Stimulated activated CD8-positive, alpha-beta memory T cell treated with anti-CD3 and anti-CD28 coated beads, Interleukin-4, amount 100 ng/mL, for 4 hours (primary cell): ENCODE measurements at regions not wholly inside any gene's neighbourhood (a gene's known extent, or its start where the extent isn't known, plus 50 kb on each side); places are given as distances from the start of the nearest gene placed in this dataset.

Experiments used
- DNase-seq, 2 donors: peaks; one replicate each; pipeline ENCODE4 v3.0.0-alpha.2; 2020; ENCODE audit warnings: low read depth in 2 of 2, low spot score in 1 of 2

- peak; percentile 1 to 2 for DNase-seq
These were observed 227.1 kb upstream of the KRR1 start for GRCh38 chr12:75738486-75738885.

GRCh38 chr12:75735853-75736252, 224.4 kb upstream of the KRR1 start:
- no peak for DNase-seq

- DNase-seq: no peak
These were observed 217.4 kb upstream of the KRR1 start for GRCh38 chr12:75728826-75729225.

GRCh38 chr12:75727577-75727976, 216.2 kb upstream of the KRR1 start:
- no peak for DNase-seq

GRCh38 chr12:75725521-75726111, 214.2 kb upstream of the KRR1 start:
- DNase-seq: no peak

GRCh38 chr12:75724928-75725312, 213.5 kb upstream of the KRR1 start:
- no peak for DNase-seq

GRCh38 chr12:75724307-75724927, 213.0 kb upstream of the KRR1 start:
- DNase-seq: no peak

- DNase-seq: peak; percentile 16 to 18
These were observed 211.3 kb upstream of the KRR1 start for GRCh38 chr12:75722714-75723200.

GRCh38 chr12:75721796-75722195, 210.4 kb upstream of the KRR1 start:
- no peak for DNase-seq

GRCh38 chr12:75720812-75721641, 209.6 kb upstream of the KRR1 start:
- DNase-seq: no peak

GRCh38 chr12:75717902-75718301, 206.5 kb upstream of the KRR1 start:
- no peak for DNase-seq

- no peak for DNase-seq
These were observed 205.0 kb upstream of the KRR1 start for GRCh38 chr12:75716291-75717025.

- no peak for DNase-seq
These were observed 204.3 kb upstream of the KRR1 start for GRCh38 chr12:75715682-75716081.

- DNase-seq: no peak
These were observed 203.9 kb upstream of the KRR1 start for GRCh38 chr12:75715323-75715644.

GRCh38 chr12:75714462-75715322, 203.3 kb upstream of the KRR1 start:
- no peak for DNase-seq

GRCh38 chr12:75713434-75713833, 202.0 kb upstream of the KRR1 start:
- DNase-seq: no peak

GRCh38 chr12:75712223-75712622, 200.8 kb upstream of the KRR1 start:
- no peak for DNase-seq

- DNase-seq: no peak
These were observed 199.9 kb upstream of the KRR1 start for GRCh38 chr12:75711271-75711670.

- no peak for DNase-seq
These were observed 199.1 kb upstream of the KRR1 start for GRCh38 chr12:75710361-75711069.

- no peak for DNase-seq
These were observed 198.1 kb upstream of the KRR1 start for GRCh38 chr12:75709503-75709902.
